SK-N-SH treated with all-trans-retinoic acid at 6 μM for 48 hours (cell line): ENCODE measurements at regions not wholly inside any gene's neighbourhood (a gene's known extent, or its start where the extent isn't known, plus 50 kb on each side); places are given as distances from the start of the nearest gene placed in this dataset.
A peak's percentile ranks its signal among the peaks of the same experiment; 100 is the strongest.

Experiments used
- ATAC-seq: fragments of 200-7000 bp; cut with Tn5 transposase; 3 replicates; pipeline ENCODE4 v1.9.1; 2020; ENCODE audit warnings: mild to moderate bottlenecking, moderate library complexity
- BACH2 ChIP-seq: fragments of 250-450 bp; sonication (Bioruptor Pico); IDR thresholded peaks from 2 replicates; pipeline ENCODE4 v1.9.0; 2021; ENCODE audit warnings: mild to moderate bottlenecking, borderline replicate concordance
- CREB5 ChIP-seq: fragments of 250-450 bp; sonication (Bioruptor Pico); IDR thresholded peaks from 2 replicates; pipeline ENCODE4 v1.5.1; 2020; ENCODE audit warnings: low read depth, mild to moderate bottlenecking, moderate library complexity
- ESRRG ChIP-seq: fragments of 250-450 bp; sonication (Bioruptor Pico); IDR thresholded peaks from 2 replicates; pipeline ENCODE4 v1.6.1; 2021; ENCODE audit warnings: mild to moderate bottlenecking
- ISL1 ChIP-seq: fragments of 250-450 bp; sonication (Bioruptor Pico); IDR thresholded peaks from 2 replicates; pipeline ENCODE4 v2.1.2; 2022; ENCODE audit warnings: mild to moderate bottlenecking, moderate library complexity
- OSR1 ChIP-seq: fragments of 250-450 bp; sonication (Bioruptor Pico); IDR thresholded peaks from 2 replicates; pipeline ENCODE4 v1.8.0; 2022; ENCODE audit warnings: moderate library complexity, mild to moderate bottlenecking, inconsistent platforms
- PATZ1 ChIP-seq: fragments of 250-450 bp; sonication (Bioruptor Pico); IDR thresholded peaks from 2 replicates; pipeline ENCODE4 v1.8.0; 2020; ENCODE audit warnings: mild to moderate bottlenecking, moderate library complexity, borderline replicate concordance
- POU6F1 ChIP-seq: fragments of 250-450 bp; sonication (Bioruptor Pico); IDR thresholded peaks from 2 replicates; pipeline ENCODE4 v1.8.0; 2021; ENCODE audit warnings: low read depth, mild to moderate bottlenecking, moderate library complexity, borderline replicate concordance
- PPARA ChIP-seq: fragments of 250-450 bp; sonication (Bioruptor Pico); IDR thresholded peaks from 2 replicates; pipeline ENCODE4 v1.5.0; 2020; ENCODE audit warnings: mild to moderate bottlenecking, borderline replicate concordance
- RARB ChIP-seq: fragments of 250-450 bp; sonication (Bioruptor Pico); IDR thresholded peaks from 2 replicates; pipeline ENCODE4 v1.8.0; 2021; ENCODE audit warnings: mild to moderate bottlenecking, moderate library complexity
- TCF4 ChIP-seq: fragments of 250-450 bp; sonication (Bioruptor Pico); IDR thresholded peaks from 2 replicates; pipeline ENCODE4 v1.8.0; 2021; ENCODE audit warnings: mild to moderate bottlenecking, moderate library complexity, borderline replicate concordance
- TOX ChIP-seq: fragments of 250-450 bp; sonication (Bioruptor Pico); IDR thresholded peaks from 2 replicates; pipeline ENCODE4 v1.8.0; 2021; ENCODE audit warnings: mild to moderate bottlenecking, moderate library complexity, borderline replicate concordance
- TSHZ2 ChIP-seq: fragments of 250-450 bp; sonication (Bioruptor Pico); IDR thresholded peaks from 2 replicates; pipeline ENCODE4 v1.5.0; 2020; ENCODE audit warnings: mild to moderate bottlenecking, moderate library complexity
- ZFP3 ChIP-seq: fragments of 250-450 bp; sonication (Bioruptor Pico); IDR thresholded peaks from 2 replicates; pipeline ENCODE4 v1.5.0; 2020; ENCODE audit warnings: mild to moderate bottlenecking, moderate library complexity
- ZFP30 ChIP-seq: fragments of 450-650 bp; formaldehyde crosslinking; IDR thresholded peaks from 2 replicates; pipeline ENCODE4 v1.5.0; 2022; ENCODE audit warnings: mild to moderate bottlenecking, moderate library complexity
- ZNF70 ChIP-seq: fragments of 450-650 bp; formaldehyde crosslinking; IDR thresholded peaks from 2 replicates; pipeline ENCODE4 v1.5.0; 2020; ENCODE audit warnings: mild to moderate bottlenecking, moderate library complexity

GRCh38 chr1:82185084-82185483, 384.4 kb downstream of the ADGRL2 start:
- ATAC-seq: no peak
- TF ChIP-seq PPARA (CRISPR knock-in tag) (no peak), ESRRG (no peak), CREB5 (CRISPR knock-in tag) (no peak), TOX (CRISPR knock-in tag) (no peak), TSHZ2 (no peak), OSR1 (CRISPR knock-in tag) (no peak), ZFP3 (no peak), ISL1 (peak; percentile 54)

GRCh38 chr1:82181846-82182245, 381.1 kb downstream of the ADGRL2 start:
- no peak for ATAC-seq
- no peak for TF ChIP-seq POU6F1 (CRISPR knock-in tag)
- TF ChIP-seq TSHZ2: no peak
- TF ChIP-seq ZFP3: no peak
- TF ChIP-seq ZNF70 (CRISPR knock-in tag): no peak
- no peak for TF ChIP-seq ZFP30 (CRISPR knock-in tag)
- no peak for TF ChIP-seq PATZ1 (CRISPR knock-in tag)
- no peak for TF ChIP-seq BACH2 (CRISPR knock-in tag)
- no peak for TF ChIP-seq CREB5 (CRISPR knock-in tag)
- no peak for TF ChIP-seq TCF4
- no peak for TF ChIP-seq RARB (CRISPR knock-in tag)

GRCh38 chr1:82179131-82179530, 378.4 kb downstream of the ADGRL2 start:
- ATAC-seq: no peak
- no peak for TF ChIP-seq ZFP30 (CRISPR knock-in tag)
- TF ChIP-seq TCF4: peak; percentile 27; the same call in 1 of the 2 replicates
- no peak for TF ChIP-seq OSR1 (CRISPR knock-in tag)
- TF ChIP-seq PATZ1 (CRISPR knock-in tag): no peak
- TF ChIP-seq TOX (CRISPR knock-in tag): no peak
- TF ChIP-seq, all 23 proteins: peak for 1
